ENCODE measurements at regions not wholly inside any gene's neighbourhood (a gene's known extent, or its start where the extent isn't known, plus 50 kb on each side); places are given as distances from the start of the nearest gene placed in this dataset.

- H3K9ac ChIP-seq (ENCODE audit: low read length in 5 of 5) = no peak overlapping the region
- H3K36me3 ChIP-seq (ENCODE audit: control insufficient read depth in 5 of 5, insufficient read depth in 5 of 5, low read length in 5 of 5) = no peaks in the 10 kb centered on the region
- peaks cover 0 to 4% (median 0%) of the 10 kb centered on the region in 5 donors for H3K27me3 ChIP-seq (ENCODE audit: control insufficient read depth in 5 of 5, insufficient read depth in 4 of 5, low read length in 5 of 5)
These were observed 218.7 kb downstream of the SNX10 start for GRCh38 chr7:26510231-26510957.

GRCh38 chr7:26511866-26512265, 220.2 kb downstream of the SNX10 start:
- peaks cover 0 to 4% (median 0%) of the 10 kb centered on the region in 5 donors for H3K27me3 ChIP-seq (ENCODE audit: control insufficient read depth in 5 of 5, insufficient read depth in 4 of 5, low read length in 5 of 5)
- H3K9me3 ChIP-seq (ENCODE audit: control insufficient read depth in 5 of 5, low read length in 5 of 5) = no peaks in the 10 kb centered on the region
- no peaks in the 10 kb centered on the region for H3K36me3 ChIP-seq (ENCODE audit: control insufficient read depth in 5 of 5, insufficient read depth in 5 of 5, low read length in 5 of 5)
- H3K27ac ChIP-seq (ENCODE audit: low read depth, low read length) = no peak overlapping the region
- no peak overlapping the region for H3K9ac ChIP-seq (ENCODE audit: low read length in 5 of 5)
- H3K4me1 ChIP-seq (ENCODE audit: control insufficient read depth in 5 of 5, insufficient read depth in 5 of 5, low read length in 5 of 5) = peaks cover 0 to 6% (median 0%) of the 10 kb centered on the region in 5 donors
- H3K4me3 ChIP-seq (ENCODE audit: low read depth in 1 of 5, low read length in 5 of 5) = no peak overlapping the region

More at GRCh38 chr7:26510231-26510957, 218.7 kb downstream of the SNX10 start:
- Histone ChIP-seq H3K27ac (ENCODE audit: low read depth, low read length) (no peak overlapping the region), H3K4me1 (ENCODE audit: control insufficient read depth in 5 of 5, insufficient read depth in 5 of 5, low read length in 5 of 5) (peaks cover 0 to 3% (median 0%) of the 10 kb centered on the region in 5 donors), H3K4me3 (ENCODE audit: low read depth in 1 of 5, low read length in 5 of 5) (no peak overlapping the region), H3K9me3 (ENCODE audit: control insufficient read depth in 5 of 5, low read length in 5 of 5) (no peaks in the 10 kb centered on the region)

GRCh38 chr7:26512737-26513136, 221.1 kb downstream of the SNX10 start:
- Histone ChIP-seq H3K4me1 (ENCODE audit: control insufficient read depth in 5 of 5, insufficient read depth in 5 of 5, low read length in 5 of 5) (peaks cover 0 to 6% (median 0%) of the 10 kb centered on the region in 5 donors), H3K27ac (ENCODE audit: low read depth, low read length) (no peak overlapping the region), H3K9ac (ENCODE audit: low read length in 5 of 5) (no peak overlapping the region), H3K27me3 (ENCODE audit: control insufficient read depth in 5 of 5, insufficient read depth in 4 of 5, low read length in 5 of 5) (peaks cover 0 to 4% (median 0%) of the 10 kb centered on the region in 5 donors), H3K4me3 (ENCODE audit: low read depth in 1 of 5, low read length in 5 of 5) (no peak overlapping the region), H3K36me3 (ENCODE audit: control insufficient read depth in 5 of 5, insufficient read depth in 5 of 5, low read length in 5 of 5) (no peaks in the 10 kb centered on the region), H3K9me3 (ENCODE audit: control insufficient read depth in 5 of 5, low read length in 5 of 5) (no peaks in the 10 kb centered on the region)

GRCh38 chr7:26513948-26514347, 222.3 kb downstream of the SNX10 start:
- Histone ChIP-seq H3K4me1 (ENCODE audit: control insufficient read depth in 5 of 5, insufficient read depth in 5 of 5, low read length in 5 of 5) (peaks cover 0 to 6% (median 0%) of the 10 kb centered on the region in 5 donors), H3K9ac (ENCODE audit: low read length in 5 of 5) (no peak overlapping the region), H3K27me3 (ENCODE audit: control insufficient read depth in 5 of 5, insufficient read depth in 4 of 5, low read length in 5 of 5) (peaks cover 0 to 9% (median 3%) of the 10 kb centered on the region in 5 donors), H3K36me3 (ENCODE audit: control insufficient read depth in 5 of 5, insufficient read depth in 5 of 5, low read length in 5 of 5) (no peaks in the 10 kb centered on the region), H3K4me3 (ENCODE audit: low read depth in 1 of 5, low read length in 5 of 5) (no peak overlapping the region), H3K27ac (ENCODE audit: low read depth, low read length) (no peak overlapping the region), H3K9me3 (ENCODE audit: control insufficient read depth in 5 of 5, low read length in 5 of 5) (no peaks in the 10 kb centered on the region)

- no peak overlapping the region for H3K4me3 ChIP-seq (ENCODE audit: low read depth in 1 of 5, low read length in 5 of 5)
- no peak overlapping the region for H3K27ac ChIP-seq (ENCODE audit: low read depth, low read length)
- no peaks in the 10 kb centered on the region for H3K36me3 ChIP-seq (ENCODE audit: control insufficient read depth in 5 of 5, insufficient read depth in 5 of 5, low read length in 5 of 5)
- no peak overlapping the region for H3K9ac ChIP-seq (ENCODE audit: low read length in 5 of 5)
- peaks cover 0 to 6% (median 0%) of the 10 kb centered on the region in 5 donors for H3K4me1 ChIP-seq (ENCODE audit: control insufficient read depth in 5 of 5, insufficient read depth in 5 of 5, low read length in 5 of 5)
- peaks cover 0 to 9% (median 3%) of the 10 kb centered on the region in 5 donors for H3K27me3 ChIP-seq (ENCODE audit: control insufficient read depth in 5 of 5, insufficient read depth in 4 of 5, low read length in 5 of 5)
- no peaks in the 10 kb centered on the region for H3K9me3 ChIP-seq (ENCODE audit: control insufficient read depth in 5 of 5, low read length in 5 of 5)
These were observed 223.0 kb downstream of the SNX10 start for GRCh38 chr7:26514633-26515032.

GRCh38 chr7:26515314-26515842, 223.7 kb downstream of the SNX10 start:
- no peaks in the 10 kb centered on the region for H3K9me3 ChIP-seq (ENCODE audit: control insufficient read depth in 5 of 5, low read length in 5 of 5)
- no peak overlapping the region for H3K4me3 ChIP-seq (ENCODE audit: low read depth in 1 of 5, low read length in 5 of 5)
- H3K9ac ChIP-seq (ENCODE audit: low read length in 5 of 5) = no peak overlapping the region
- H3K27me3 ChIP-seq (ENCODE audit: control insufficient read depth in 5 of 5, insufficient read depth in 4 of 5, low read length in 5 of 5) = peaks cover 0 to 9% (median 3%) of the 10 kb centered on the region in 5 donors
- H3K4me1 ChIP-seq (ENCODE audit: control insufficient read depth in 5 of 5, insufficient read depth in 5 of 5, low read length in 5 of 5) = peaks cover 0 to 6% (median 0%) of the 10 kb centered on the region in 5 donors
- H3K27ac ChIP-seq (ENCODE audit: low read depth, low read length) = no peak overlapping the region
- H3K36me3 ChIP-seq (ENCODE audit: control insufficient read depth in 5 of 5, insufficient read depth in 5 of 5, low read length in 5 of 5) = no peaks in the 10 kb centered on the region

GRCh38 chr7:26520483-26520882, 228.8 kb downstream of the SNX10 start:
- Histone ChIP-seq H3K9ac (ENCODE audit: low read length in 5 of 5) (no peak overlapping the region), H3K27me3 (ENCODE audit: control insufficient read depth in 5 of 5, insufficient read depth in 4 of 5, low read length in 5 of 5) (peaks cover 0 to 6% (median 0%) of the 10 kb centered on the region in 5 donors), H3K4me3 (ENCODE audit: low read depth in 1 of 5, low read length in 5 of 5) (no peak overlapping the region), H3K4me1 (ENCODE audit: control insufficient read depth in 5 of 5, insufficient read depth in 5 of 5, low read length in 5 of 5) (peaks cover 0 to 2% (median 0%) of the 10 kb centered on the region in 5 donors), H3K36me3 (ENCODE audit: control insufficient read depth in 5 of 5, insufficient read depth in 5 of 5, low read length in 5 of 5) (no peaks in the 10 kb centered on the region), H3K27ac (ENCODE audit: low read depth, low read length) (no peak overlapping the region), H3K9me3 (ENCODE audit: control insufficient read depth in 5 of 5, low read length in 5 of 5) (peaks cover 0 to 6% (median 0%) of the 10 kb centered on the region in 5 donors)

GRCh38 chr7:26522633-26523032, 231.0 kb downstream of the SNX10 start:
- no peaks in the 10 kb centered on the region for H3K4me1 ChIP-seq (ENCODE audit: control insufficient read depth in 5 of 5, insufficient read depth in 5 of 5, low read length in 5 of 5)
- H3K9me3 ChIP-seq (ENCODE audit: control insufficient read depth in 5 of 5, low read length in 5 of 5) = peaks cover 0 to 6% (median 0%) of the 10 kb centered on the region in 5 donors
- H3K27me3 ChIP-seq (ENCODE audit: control insufficient read depth in 5 of 5, insufficient read depth in 4 of 5, low read length in 5 of 5) = peaks cover 0 to 6% (median 0%) of the 10 kb centered on the region in 5 donors
- H3K4me3 ChIP-seq (ENCODE audit: low read depth in 1 of 5, low read length in 5 of 5) = no peak overlapping the region
- no peak overlapping the region for H3K9ac ChIP-seq (ENCODE audit: low read length in 5 of 5)
- no peaks in the 10 kb centered on the region for H3K36me3 ChIP-seq (ENCODE audit: control insufficient read depth in 5 of 5, insufficient read depth in 5 of 5, low read length in 5 of 5)
- no peak overlapping the region for H3K27ac ChIP-seq (ENCODE audit: low read depth, low read length)

GRCh38 chr7:26525398-26526264, 234.0 kb downstream of the SNX10 start:
- H3K9me3 ChIP-seq (ENCODE audit: control insufficient read depth in 5 of 5, low read length in 5 of 5) = peaks cover 0 to 6% (median 0%) of the 10 kb centered on the region in 5 donors
- H3K4me3 ChIP-seq (ENCODE audit: low read depth in 1 of 5, low read length in 5 of 5) = no peak overlapping the region
- no peaks in the 10 kb centered on the region for H3K4me1 ChIP-seq (ENCODE audit: control insufficient read depth in 5 of 5, insufficient read depth in 5 of 5, low read length in 5 of 5)
- H3K36me3 ChIP-seq (ENCODE audit: control insufficient read depth in 5 of 5, insufficient read depth in 5 of 5, low read length in 5 of 5) = no peaks in the 10 kb centered on the region
- H3K9ac ChIP-seq (ENCODE audit: low read length in 5 of 5) = no peak overlapping the region
- H3K27me3 ChIP-seq (ENCODE audit: control insufficient read depth in 5 of 5, insufficient read depth in 4 of 5, low read length in 5 of 5) = peaks cover 0 to 2% (median 0%) of the 10 kb centered on the region in 5 donors
- no peak overlapping the region for H3K27ac ChIP-seq (ENCODE audit: low read depth, low read length)

- Histone ChIP-seq H3K9me3 (ENCODE audit: control insufficient read depth in 5 of 5, low read length in 5 of 5) (peaks cover 0 to 6% (median 0%) of the 10 kb centered on the region in 5 donors), H3K36me3 (ENCODE audit: control insufficient read depth in 5 of 5, insufficient read depth in 5 of 5, low read length in 5 of 5) (no peaks in the 10 kb centered on the region), H3K27ac (ENCODE audit: low read depth, low read length) (no peak overlapping the region), H3K27me3 (ENCODE audit: control insufficient read depth in 5 of 5, insufficient read depth in 4 of 5, low read length in 5 of 5) (peaks cover 0 to 3% (median 0%) of the 10 kb centered on the region in 5 donors), H3K4me1 (ENCODE audit: control insufficient read depth in 5 of 5, insufficient read depth in 5 of 5, low read length in 5 of 5) (no peaks in the 10 kb centered on the region), H3K9ac (ENCODE audit: low read length in 5 of 5) (no peak overlapping the region), H3K4me3 (ENCODE audit: low read depth in 1 of 5, low read length in 5 of 5) (no peak overlapping the region)
These were observed 234.6 kb downstream of the SNX10 start for GRCh38 chr7:26526265-26526587.

Data from subcutaneous abdominal adipose tissue (tissue), 5 donors.